Mammary epithelial cell (primary cell): ENCODE measurements at regions not wholly inside any gene's neighbourhood (a gene's known extent, or its start where the extent isn't known, plus 50 kb on each side); places are given as distances from the start of the nearest gene placed in this dataset.

Source experiments
- EZH2 ChIP-seq: IDR thresholded peaks from 2 replicates; pipeline ENCODE4 v1.6.1; 2012; ENCODE audit warnings: low read length, inconsistent platforms, borderline replicate concordance
- TF ChIP-seq, protein P1 (sequence below), 2 donors: IDR thresholded peaks in 1 of 2; conservative IDR thresholded peaks in 1 of 2; 2 replicates each; pipeline ENCODE4 v1.5.1; 2011 to 2012; ENCODE audit warnings: inconsistent platforms in 2 of 2, low read length in 2 of 2, mild to moderate bottlenecking in 2 of 2, control low read depth in 1 of 2, low read depth in 1 of 2; ENCODE audit not compliant: insufficient read depth in 1 of 2; ENCODE audit errors: extremely low read depth in 1 of 2

DNA sequence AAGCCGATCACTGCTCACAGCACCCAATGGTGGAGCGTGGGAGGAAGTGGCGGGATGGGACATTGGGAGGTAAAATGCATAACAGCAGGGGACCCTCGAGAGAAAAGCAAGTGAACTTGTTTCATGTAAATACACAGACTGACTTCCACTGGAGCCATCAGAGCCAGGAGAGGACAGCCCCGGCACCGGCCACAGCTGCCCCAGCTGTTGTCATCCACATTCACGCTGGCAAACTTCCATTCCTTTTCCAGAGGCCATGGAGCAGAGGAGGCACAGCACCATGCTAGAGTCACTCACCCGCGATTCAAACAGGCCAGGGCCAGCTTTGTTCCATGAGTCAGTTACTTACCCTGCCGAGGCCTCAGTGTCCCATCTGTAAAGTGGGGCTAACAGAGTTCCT lies 610.9 kb upstream of the SALL3 start:
- TF ChIP-seq, protein P1, sequence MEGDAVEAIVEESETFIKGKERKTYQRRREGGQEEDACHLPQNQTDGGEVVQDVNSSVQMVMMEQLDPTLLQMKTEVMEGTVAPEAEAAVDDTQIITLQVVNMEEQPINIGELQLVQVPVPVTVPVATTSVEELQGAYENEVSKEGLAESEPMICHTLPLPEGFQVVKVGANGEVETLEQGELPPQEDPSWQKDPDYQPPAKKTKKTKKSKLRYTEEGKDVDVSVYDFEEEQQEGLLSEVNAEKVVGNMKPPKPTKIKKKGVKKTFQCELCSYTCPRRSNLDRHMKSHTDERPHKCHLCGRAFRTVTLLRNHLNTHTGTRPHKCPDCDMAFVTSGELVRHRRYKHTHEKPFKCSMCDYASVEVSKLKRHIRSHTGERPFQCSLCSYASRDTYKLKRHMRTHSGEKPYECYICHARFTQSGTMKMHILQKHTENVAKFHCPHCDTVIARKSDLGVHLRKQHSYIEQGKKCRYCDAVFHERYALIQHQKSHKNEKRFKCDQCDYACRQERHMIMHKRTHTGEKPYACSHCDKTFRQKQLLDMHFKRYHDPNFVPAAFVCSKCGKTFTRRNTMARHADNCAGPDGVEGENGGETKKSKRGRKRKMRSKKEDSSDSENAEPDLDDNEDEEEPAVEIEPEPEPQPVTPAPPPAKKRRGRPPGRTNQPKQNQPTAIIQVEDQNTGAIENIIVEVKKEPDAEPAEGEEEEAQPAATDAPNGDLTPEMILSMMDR (conservative IDR thresholded peaks at IDR 0.05 in 1 of 2, IDR thresholded peaks at IDR 0.05 in 1 of 2; ENCODE audit: extremely low read depth in 1 of 2, insufficient read depth in 1 of 2, low read depth in 1 of 2, low read length in 2 of 2): no peak
- TF ChIP-seq EZH2: no peak
